Colonic mucosa (tissue), 4 donors: ENCODE measurements at regions not wholly inside any gene's neighbourhood (a gene's known extent, or its start where the extent isn't known, plus 50 kb on each side); places are given as distances from the start of the nearest gene placed in this dataset.
"Not testable (repeated sequence)": the region's sequence is repeated elsewhere in the genome, so short reads cannot be mapped to it uniquely, and the experiment has no call there.

Experiments
- DNase-seq: peaks from one replicate; pipeline ENCODE4 v3.0.0-alpha.2; 2020
- H3K27ac ChIP-seq: fragments of 200-600 bp; one replicate; pipeline ENCODE4 v1.8.0; 2021
- H3K27me3 ChIP-seq: fragments of 200-600 bp; one replicate; pipeline ENCODE4 v1.8.0; 2021
- H3K36me3 ChIP-seq: fragments of 200-600 bp; one replicate; pipeline ENCODE4 v1.8.0; 2021
- H3K4me1 ChIP-seq: fragments of 200-600 bp; one replicate; pipeline ENCODE4 v1.8.0; 2021; ENCODE audit warnings: mild to moderate bottlenecking
- H3K4me3 ChIP-seq: fragments of 200-600 bp; one replicate; pipeline ENCODE4 v1.8.0; 2021
- H3K9ac ChIP-seq, 2 donors: one replicate each; pipeline ENCODE4 v1.7.0; 2013; ENCODE audit warnings: control low read depth in 2 of 2, low read depth in 2 of 2, low read length in 2 of 2
- H3K9me3 ChIP-seq: fragments of 200-600 bp; one replicate; pipeline ENCODE4 v1.8.0; 2021
- intact Hi-C: fragments of 100-400 bp; cut with DNase I; formaldehyde crosslinking; loops from one replicate; pipeline ENCODE4 v1.14.1; 2022
- TF ChIP-seq, protein P1 (sequence below): fragments of 200-600 bp; IDR thresholded peaks from one replicate; pipeline ENCODE4 v1.8.0; 2022; ENCODE audit warnings: antibody characterized with exemption, mild to moderate bottlenecking
- donor health status: healthy.
- donor health status: DM: no; HTN: no; CAD: no.
- donor health status: DM: no; HTN: no; CAD: no.

GRCh38 chr10:64346389-64346788, 825.2 kb downstream of the REEP3 start:
- H3K36me3 ChIP-seq = no peaks in the 10 kb centered on the region
- no peak overlapping the region for H3K4me3 ChIP-seq
- H3K9me3 ChIP-seq = no peaks in the 10 kb centered on the region
- no peaks in the 10 kb centered on the region for H3K4me1 ChIP-seq
- H3K27me3 ChIP-seq = no peaks in the 10 kb centered on the region
- no peak overlapping the region for H3K9ac ChIP-seq
- no peak overlapping the region for H3K27ac ChIP-seq
- intact Hi-C loops = no loop called here
- DNase-seq = no peak
- TF ChIP-seq, protein P1, sequence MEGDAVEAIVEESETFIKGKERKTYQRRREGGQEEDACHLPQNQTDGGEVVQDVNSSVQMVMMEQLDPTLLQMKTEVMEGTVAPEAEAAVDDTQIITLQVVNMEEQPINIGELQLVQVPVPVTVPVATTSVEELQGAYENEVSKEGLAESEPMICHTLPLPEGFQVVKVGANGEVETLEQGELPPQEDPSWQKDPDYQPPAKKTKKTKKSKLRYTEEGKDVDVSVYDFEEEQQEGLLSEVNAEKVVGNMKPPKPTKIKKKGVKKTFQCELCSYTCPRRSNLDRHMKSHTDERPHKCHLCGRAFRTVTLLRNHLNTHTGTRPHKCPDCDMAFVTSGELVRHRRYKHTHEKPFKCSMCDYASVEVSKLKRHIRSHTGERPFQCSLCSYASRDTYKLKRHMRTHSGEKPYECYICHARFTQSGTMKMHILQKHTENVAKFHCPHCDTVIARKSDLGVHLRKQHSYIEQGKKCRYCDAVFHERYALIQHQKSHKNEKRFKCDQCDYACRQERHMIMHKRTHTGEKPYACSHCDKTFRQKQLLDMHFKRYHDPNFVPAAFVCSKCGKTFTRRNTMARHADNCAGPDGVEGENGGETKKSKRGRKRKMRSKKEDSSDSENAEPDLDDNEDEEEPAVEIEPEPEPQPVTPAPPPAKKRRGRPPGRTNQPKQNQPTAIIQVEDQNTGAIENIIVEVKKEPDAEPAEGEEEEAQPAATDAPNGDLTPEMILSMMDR = no peak

GRCh38 chr10:64350665-64351064, 829.5 kb downstream of the REEP3 start:
- H3K36me3 ChIP-seq = no peaks in the 10 kb centered on the region
- H3K4me1 ChIP-seq = no peaks in the 10 kb centered on the region
- H3K4me3 ChIP-seq = no peak overlapping the region
- no peak overlapping the region for H3K27ac ChIP-seq
- no peaks in the 10 kb centered on the region for H3K9me3 ChIP-seq
- TF ChIP-seq, protein P1 = no peak
- H3K27me3 ChIP-seq = no peaks in the 10 kb centered on the region
- no peak for DNase-seq
- intact Hi-C loops = no loop called here
- no peak overlapping the region for H3K9ac ChIP-seq

DNA sequence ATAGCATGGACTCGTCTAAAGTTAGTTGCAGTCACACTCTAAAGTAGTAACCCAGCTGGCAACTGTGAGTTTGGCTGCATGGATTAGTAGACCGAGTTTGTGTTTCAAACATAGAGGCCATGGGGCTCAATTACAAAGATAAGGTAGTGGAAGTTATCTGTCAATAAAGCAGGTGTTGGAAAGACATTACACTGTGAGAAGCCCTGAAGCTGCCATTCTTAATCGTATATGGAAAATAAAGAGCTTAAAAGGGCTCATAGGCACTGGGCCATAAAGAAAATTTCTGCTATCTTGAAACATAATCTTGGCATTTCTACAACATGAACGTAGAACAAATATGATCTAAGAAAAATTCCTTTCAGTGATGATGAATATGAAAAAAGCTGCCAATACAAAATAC, 837.7 kb downstream of the REEP3 start:
- H3K36me3 ChIP-seq = no peaks in the 10 kb centered on the region
- TF ChIP-seq, protein P1 = no peak

GRCh38 chr10:64360240-64360639, 839.0 kb downstream of the REEP3 start:
- H3K4me1 ChIP-seq, intact Hi-C loops, H3K9me3 ChIP-seq, DNase-seq, H3K27ac ChIP-seq, H3K9ac ChIP-seq, H3K4me3 ChIP-seq, H3K27me3 ChIP-seq, H3K36me3 ChIP-seq: not testable (repeated sequence)

More for the DNA sequence above, 837.7 kb downstream of the REEP3 start:
- intact Hi-C loops = no loop called here
- Histone ChIP-seq H3K27me3 (no peaks in the 10 kb centered on the region), H3K9ac (no peak overlapping the region), H3K9me3 (no peaks in the 10 kb centered on the region), H3K27ac (no peak overlapping the region), H3K4me1 (no peaks in the 10 kb centered on the region), H3K4me3 (no peak overlapping the region)
- no peak for DNase-seq

GRCh38 chr10:64363687-64364086, 842.5 kb downstream of the REEP3 start:
- TF ChIP-seq, protein P1 = no peak
- H3K27ac ChIP-seq = no peak overlapping the region
- H3K9me3 ChIP-seq = no peaks in the 10 kb centered on the region
- intact Hi-C loops = no loop called here
- no peak overlapping the region for H3K9ac ChIP-seq
- no peaks in the 10 kb centered on the region for H3K4me1 ChIP-seq
- H3K4me3 ChIP-seq = no peak overlapping the region
- DNase-seq = no peak
- no peaks in the 10 kb centered on the region for H3K36me3 ChIP-seq
- H3K27me3 ChIP-seq = no peaks in the 10 kb centered on the region

DNA sequence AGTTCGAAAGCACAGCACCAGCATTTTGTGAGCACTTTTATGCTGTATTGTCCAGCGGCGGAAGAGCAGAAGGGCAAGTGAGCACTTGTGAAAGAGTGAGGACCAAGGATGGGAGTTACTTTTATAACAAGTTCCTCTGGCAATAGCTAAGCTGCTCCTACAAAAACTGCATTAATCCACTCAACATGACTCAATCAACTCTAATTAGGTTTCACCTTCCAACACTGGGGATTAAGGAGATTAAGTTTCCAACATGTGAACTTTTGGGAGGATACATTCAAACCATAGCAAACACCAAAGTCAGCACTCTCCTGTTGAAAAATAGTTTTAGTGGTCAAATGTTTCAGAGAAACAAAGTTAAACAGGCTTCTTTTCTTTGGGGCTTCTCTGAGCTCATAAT, 844.5 kb downstream of the REEP3 start:
- Histone ChIP-seq H3K27ac (no peak overlapping the region), H3K27me3 (no peaks in the 10 kb centered on the region), H3K4me1 (no peaks in the 10 kb centered on the region), H3K36me3 (no peaks in the 10 kb centered on the region), H3K9me3 (no peaks in the 10 kb centered on the region), H3K9ac (no peak overlapping the region), H3K4me3 (no peak overlapping the region)
- no peak for DNase-seq
- TF ChIP-seq, protein P1 = no peak
- intact Hi-C loops = no loop called here
